ENCODE measurements at regions not wholly inside any gene's neighbourhood (a gene's known extent, or its start where the extent isn't known, plus 50 kb on each side); places are given as distances from the start of the nearest gene placed in this dataset.
"Not testable (repeated sequence)": the region's sequence is repeated elsewhere in the genome, so short reads cannot be mapped to it uniquely, and the experiment has no call there.

DNA sequence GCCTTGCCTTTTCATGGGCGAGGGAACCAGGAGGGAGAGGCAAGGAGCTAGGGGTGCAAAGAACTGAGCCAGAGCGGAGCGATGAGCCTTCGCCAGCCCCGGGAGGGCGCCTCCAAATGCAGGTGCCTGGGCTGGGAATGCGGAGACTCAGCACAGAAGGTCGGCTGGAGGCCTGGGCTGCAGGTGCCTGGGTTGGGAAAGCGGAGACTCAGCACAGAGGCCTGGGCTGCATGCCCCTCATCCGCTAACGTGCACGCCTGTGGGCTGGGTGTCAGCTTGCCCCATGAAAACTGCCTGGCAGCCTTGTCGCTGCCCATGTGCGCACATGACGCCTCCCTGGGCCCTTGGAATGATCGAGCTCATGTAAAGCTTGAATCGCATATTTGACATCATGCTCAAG lies 51.8 kb downstream of the POM121L12 start:
- DNase-seq (ENCODE audit: low spot score) = no peak

DNA sequence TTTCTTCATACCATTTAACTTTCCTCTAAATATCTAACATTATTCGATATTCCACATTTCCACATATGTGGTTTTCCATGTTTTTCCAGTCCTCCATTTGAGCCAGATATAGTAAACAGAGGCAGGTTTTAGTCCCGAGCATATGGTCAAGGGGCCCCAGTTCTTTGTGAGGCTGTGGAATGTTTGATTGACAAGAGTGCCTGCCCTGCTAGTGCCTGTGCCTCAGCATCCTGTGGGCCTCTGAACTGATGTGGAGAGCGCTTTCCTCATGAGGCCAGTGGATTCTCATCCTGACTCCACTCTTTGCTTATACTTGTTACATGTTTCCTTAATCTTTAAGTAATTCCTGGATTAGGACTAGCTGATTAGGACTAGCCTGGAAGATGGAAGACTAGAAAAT lies 58.8 kb downstream of the POM121L12 start:
- no peak for DNase-seq (ENCODE audit: low spot score)

DNA sequence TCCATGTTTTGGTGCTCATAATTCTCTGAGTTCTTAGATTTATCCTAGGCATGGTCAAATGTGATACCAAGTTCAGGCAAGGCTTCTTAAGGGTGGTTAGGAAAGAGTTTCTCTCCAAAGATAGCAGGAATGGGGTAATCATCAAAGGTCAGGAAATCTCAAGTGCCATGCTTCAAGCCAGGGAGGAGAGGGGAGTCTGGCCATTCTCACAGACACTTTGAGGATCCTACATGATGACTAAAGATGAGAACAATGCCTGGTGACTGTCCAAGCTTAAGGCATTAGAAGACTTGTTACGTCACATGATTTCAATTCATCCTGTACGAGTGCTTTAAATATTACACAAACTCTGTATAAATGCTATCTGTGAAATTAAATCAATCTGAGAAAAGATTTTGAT lies 59.4 kb downstream of the POM121L12 start:
- no peak for DNase-seq (ENCODE audit: low spot score)

DNA sequence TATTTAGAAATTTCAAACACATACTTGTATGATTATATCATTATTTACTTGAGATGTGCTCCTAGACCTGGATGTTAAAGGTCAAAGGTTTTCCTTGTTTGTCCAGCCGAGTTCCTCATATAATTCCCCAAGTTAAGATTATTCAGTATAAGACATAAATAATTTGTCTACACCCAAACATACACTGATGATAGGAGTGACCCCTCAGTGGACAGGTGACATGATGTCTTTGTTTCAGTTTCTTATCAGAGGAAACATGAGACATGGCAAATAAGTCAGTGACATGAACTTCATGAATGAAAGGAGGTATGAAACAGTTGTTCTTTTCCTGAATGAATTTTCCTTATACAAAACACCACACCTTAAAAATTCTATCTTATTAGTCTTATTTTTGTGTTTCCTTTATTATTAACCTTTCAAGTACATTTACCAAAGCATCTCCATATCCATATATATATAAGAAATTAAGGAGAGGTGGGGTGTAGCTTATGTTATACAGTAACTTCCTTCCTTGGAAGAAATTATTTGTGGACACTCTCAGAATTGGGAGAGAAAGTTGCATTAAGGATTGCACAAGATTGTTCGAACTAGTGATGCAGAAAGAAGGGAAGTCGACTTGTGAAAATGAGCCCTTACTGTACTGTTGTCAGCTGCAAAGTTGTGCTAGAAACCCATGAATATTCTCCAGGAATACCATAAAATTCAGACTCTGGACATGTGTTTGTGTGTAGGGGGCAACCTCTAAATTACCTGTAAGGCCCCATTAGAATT lies 60.5 kb downstream of the POM121L12 start:
- DNase-seq (ENCODE audit: low spot score) = no peak

DNA sequence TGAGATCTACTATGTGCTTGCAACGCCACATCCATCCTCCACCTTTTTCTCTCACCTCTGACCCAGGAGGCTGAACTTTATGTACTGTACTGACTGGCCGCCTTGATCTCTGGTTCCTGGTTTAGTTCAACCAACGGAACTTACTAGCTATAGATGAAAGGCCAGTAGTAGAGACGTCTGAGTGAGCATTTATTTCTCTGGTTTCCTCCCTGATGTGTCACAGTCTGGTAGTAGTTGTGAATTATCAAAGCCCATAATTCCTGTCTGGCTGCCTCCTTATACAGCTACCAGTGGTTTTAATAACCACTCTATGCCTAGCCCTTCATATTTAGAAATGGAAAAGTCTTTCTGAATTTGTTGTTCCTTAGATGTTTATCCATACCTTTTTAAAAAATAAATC lies 64.7 kb downstream of the POM121L12 start:
- no peak for DNase-seq (ENCODE audit: low spot score)

DNA sequence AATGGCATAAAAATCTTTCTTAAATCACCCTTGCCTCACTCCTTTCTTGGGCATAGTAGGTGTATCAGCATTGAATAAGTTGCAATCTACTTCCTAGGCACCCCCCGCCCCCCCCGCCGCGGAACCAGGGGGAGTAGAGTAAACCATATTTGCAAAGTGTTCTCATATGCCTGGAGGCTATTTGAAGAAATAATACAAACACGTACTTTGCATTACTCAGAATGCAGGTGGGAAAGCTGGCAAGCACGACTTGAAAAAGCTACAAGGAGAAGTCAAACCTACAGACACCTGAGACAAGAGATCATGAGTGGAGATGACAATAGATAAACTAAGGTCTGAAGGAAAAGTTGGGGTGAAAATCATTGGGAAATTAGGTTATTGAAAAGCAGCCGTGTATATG lies 65.6 kb downstream of the POM121L12 start:
- no peak for DNase-seq (ENCODE audit: low spot score)

DNA sequence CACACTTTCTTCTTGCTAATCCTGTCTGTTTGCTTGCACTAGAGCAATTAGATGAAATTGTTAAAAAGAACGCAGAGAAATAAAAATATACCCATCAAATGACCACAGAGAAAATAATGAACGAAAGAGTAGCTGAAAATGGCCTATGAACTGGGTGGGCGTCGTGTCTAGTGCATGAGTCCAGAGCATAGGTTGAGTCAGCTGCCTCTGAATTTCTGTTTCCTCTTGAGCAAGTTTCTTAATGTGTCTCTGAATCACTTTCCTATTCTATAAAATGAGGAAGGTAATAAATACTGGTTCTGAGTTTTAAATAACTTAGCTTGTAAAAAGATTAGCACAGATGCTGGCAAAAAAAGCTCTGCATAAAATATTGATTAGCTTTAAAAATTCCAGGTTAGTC lies 75.0 kb downstream of the POM121L12 start:
- no peak for DNase-seq (ENCODE audit: low spot score)

DNA sequence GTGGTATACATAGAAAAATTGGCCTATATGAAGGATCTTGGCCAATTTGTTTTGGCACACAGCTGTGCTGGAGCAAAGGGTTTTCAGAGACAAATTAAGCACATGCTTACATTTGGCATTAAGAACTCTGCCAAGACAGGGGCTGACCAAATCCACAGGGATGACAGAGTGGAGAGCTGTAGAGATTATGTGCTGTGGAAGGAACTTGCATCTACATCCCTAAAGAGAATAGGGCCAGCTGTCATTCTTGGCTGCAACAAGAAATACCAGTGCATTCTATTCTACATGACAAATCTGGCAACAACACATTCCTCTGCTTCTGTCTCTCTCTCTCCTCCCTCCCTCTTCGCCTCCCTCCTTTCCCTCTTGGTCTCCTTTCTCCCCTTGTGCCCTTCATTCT lies 75.6 kb downstream of the POM121L12 start:
- DNase-seq (ENCODE audit: low spot score) = no peak

DNA sequence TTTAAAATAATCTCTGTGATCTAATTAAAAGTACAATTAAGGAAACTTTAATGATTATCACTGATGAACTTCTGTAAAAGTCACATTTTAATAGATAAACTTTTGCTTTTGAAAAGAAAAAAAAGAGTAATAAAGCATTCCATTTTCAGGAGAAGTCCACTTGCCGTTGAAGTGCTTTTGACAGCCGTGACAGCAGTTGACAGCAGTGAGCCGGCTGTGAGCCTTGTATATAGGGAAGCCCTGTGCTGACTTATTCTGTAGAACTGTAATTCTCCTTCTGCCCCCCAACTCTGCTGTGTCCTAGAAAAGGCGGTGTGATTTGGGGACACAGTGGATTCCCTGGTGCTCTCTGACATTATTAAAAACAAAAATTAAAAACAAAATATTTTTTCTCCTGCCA lies 78.0 kb downstream of the POM121L12 start:
- DNase-seq (ENCODE audit: low spot score) = no peak

DNA sequence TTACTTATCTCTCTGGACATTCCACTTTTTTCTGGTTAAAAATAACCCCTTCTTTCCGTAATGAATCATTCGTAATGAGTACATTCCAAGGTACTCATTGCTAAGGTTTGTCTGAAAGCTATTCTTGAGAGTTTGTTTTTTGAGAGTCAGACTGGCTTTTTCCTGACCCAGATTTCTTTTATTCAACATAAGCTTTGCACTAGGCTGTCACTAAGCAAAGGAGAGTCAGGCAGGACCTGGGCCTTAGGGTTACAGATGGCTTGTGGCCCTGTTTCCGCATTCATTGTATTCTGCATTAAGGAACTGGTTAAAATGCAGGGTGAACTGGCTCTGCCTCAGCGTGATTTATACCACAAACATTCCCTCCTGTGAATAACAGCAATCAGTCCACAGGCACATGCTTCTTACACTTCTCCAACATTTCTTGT lies 84.1 kb downstream of the POM121L12 start:
- no peak for DNase-seq (ENCODE audit: low spot score)

DNA sequence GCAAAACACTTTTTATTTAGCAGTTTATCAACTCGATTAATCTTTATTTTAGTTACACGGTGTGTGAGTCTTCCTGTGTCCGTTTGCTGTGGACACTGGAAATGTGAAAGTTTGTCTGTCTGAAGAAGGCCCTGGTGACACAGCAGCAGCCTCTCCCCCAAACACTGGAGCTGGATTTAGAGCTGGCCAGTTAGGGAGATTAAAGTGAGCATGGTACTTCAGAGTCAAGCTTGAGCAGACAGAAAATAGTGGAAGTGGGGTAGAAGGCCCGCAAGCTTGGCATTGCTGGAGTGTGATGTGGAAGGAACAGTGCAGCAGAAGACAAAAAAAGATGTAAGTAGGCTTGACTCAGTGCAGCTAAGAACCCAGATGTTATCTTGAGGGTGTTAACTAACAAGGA lies 85.9 kb downstream of the POM121L12 start:
- DNase-seq (ENCODE audit: low spot score) = no peak

DNA sequence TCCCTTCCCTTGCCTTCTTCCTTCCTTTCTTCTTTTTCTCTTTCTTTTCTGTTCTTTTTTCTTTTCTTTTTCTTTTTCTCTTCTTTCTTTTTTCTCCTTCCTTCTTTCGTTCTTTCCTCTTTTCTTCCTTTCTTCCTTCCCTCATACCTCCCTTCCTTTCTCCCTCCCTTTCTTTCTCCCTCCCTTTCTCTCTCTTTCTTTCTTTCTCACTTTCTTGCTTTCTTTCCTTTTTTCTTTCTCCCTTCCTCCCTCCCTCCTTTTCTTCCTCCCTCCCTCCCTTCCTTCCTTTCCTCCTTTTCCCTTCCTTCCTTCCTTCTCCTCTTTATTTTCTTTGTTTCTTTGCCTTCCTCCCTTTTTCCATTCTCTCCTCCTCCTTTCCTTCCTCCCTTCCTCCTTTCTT lies 96.3 kb downstream of the POM121L12 start:
- DNase-seq (ENCODE audit: low spot score) = no peak

DNA sequence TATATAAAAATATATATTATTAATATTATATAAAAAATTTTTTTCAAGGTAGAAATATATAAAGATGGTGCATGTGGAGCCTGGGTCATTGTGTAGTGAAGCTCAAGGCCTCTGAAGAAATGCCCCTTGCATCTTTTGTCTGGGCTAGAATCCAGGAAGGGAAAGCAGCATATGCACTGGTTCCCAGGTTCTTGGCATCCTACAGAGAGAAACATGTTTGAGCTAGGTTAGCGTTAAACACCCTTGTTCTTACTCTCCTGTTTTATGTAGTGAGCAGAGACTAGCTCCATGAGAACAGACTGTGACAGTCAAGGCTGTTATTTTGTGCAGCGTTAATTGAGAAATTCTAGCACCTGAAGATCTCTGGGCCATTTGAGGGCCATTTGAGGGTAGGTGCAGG lies 116.1 kb downstream of the POM121L12 start:
- no peak for DNase-seq (ENCODE audit: low spot score)

DNA sequence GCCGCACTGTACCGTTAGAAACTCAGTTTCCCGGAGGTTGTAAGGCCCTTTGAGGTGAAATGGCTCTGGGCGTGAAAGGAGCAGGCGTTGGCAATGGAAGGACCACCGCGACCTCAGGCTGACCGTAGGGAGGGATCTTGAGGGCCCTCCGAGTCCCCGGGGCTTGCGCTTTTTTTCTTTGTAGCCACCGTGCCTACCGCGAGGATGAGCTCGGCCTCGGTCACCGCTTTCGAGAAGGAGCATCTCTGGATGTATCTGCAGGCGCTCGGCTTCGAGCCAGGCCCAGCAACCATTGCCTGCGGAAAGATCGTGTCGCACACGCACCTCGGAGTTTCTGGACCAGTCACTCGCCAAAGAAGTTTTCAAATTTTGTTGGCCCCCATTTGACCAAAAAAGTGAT lies 151.8 kb downstream of the POM121L12 start:
- not testable (repeated sequence) for DNase-seq (ENCODE audit: low spot score)

DNA sequence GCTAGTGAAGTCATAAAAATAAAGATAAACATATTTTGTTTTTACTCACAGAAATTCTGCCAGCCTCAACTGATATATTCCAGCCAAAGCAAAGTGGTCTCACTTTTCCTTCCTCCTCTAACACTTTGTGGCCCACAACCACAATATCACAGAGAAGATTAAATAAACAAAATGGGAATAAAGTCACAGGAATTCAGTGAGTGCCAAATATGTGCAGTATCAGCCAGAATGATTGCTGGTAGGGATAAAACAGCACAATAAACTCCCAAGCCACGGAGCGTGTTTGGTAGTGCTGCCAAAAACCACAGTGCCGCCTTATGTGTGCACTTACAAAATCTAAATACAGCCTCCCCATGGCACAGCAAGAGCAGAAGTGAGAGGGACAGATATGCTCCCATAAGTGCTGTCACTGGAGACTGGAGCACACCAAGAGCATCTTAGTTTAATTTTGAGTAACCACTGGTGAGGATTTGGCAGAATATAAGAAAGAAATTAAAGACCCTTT lies 155.8 kb downstream of the POM121L12 start:
- no peak for DNase-seq (ENCODE audit: low spot score)

DNA sequence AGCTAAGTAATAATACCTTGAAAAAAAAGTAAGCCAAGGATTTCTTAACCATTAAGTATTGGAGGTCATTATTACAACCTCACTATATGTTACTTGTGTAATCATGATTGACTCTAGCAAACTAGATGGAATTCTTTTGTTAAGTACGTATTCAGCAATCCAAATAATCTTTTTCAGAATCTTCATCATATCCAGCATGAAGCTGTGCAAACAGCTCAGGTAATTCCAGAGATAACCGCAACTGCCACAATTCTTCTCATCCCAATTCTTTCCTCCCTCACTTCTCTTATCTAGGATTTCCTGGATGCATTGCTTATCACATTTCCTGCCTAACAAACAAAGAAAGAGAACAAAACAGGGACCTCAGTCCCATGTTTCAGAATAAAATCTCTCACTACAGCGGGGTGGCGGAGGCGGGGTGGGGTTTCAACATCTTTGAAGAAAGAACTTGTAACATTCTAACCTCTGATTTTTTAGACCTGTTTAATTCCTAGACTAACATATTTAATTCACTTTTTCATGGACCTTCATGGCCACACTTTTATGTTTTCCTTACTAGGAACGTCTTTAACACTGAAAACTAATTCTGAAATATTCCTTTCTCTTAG lies 156.5 kb downstream of the POM121L12 start:
- DNase-seq (ENCODE audit: low spot score) = no peak

DNA sequence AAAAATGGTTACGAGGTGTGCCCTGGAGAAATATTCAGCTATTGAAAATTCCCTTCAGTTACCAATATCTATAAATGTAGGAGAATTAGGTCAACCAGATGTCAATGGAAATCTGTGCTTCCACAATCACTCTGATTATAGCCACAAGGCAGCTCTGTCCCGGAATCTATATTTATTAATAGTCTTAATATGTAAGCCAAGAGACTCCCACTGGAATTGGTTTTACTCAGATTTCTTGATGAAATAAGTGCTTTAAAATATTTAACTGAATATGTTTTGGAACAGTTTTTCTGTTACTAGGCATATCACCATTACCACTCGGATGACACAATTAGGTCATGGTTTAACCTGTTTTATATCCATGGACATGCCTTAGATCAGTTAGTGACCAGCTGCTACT lies 169.6 kb downstream of the POM121L12 start:
- no peak for DNase-seq (ENCODE audit: low spot score)

DNA sequence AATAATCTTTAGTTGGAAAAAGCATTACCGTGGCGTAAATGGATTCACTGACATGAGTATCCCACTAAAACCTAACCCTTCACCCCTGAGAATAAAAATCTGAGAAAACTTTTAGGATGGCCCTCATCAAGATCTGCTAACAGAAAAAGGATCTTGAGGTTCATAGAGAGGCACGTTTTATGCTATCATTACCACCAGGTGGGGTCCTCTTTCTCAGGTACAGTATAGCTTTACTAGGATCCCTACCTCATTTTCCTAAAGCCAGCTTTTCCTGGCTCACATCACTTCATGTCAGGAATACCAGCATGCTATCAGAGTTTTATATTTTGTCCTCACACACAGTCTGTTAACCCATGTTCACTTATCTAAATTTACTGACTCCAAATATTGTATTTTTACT lies 173.7 kb downstream of the POM121L12 start:
- DNase-seq (ENCODE audit: low spot score) = no peak

DNA sequence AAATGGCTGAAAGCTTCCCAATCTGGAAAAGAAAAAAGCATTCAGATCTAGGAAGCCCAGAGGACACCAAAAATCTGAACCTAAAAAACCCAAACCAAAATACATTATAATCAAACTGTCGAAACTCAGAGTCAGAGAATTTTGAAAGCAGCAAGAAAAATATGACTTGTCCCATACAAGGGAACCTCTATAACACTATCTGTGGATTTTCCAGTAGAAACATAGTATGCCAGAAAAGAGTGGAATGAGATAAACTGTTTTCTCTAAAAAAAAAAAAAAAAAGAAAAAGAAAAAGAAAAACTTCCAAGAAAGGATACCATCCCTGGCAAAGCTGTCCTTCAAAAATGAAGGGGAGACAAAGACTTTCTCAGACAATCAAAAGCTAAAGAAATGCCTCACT lies 179.0 kb downstream of the POM121L12 start:
- DNase-seq (ENCODE audit: low spot score) = no peak

DNA sequence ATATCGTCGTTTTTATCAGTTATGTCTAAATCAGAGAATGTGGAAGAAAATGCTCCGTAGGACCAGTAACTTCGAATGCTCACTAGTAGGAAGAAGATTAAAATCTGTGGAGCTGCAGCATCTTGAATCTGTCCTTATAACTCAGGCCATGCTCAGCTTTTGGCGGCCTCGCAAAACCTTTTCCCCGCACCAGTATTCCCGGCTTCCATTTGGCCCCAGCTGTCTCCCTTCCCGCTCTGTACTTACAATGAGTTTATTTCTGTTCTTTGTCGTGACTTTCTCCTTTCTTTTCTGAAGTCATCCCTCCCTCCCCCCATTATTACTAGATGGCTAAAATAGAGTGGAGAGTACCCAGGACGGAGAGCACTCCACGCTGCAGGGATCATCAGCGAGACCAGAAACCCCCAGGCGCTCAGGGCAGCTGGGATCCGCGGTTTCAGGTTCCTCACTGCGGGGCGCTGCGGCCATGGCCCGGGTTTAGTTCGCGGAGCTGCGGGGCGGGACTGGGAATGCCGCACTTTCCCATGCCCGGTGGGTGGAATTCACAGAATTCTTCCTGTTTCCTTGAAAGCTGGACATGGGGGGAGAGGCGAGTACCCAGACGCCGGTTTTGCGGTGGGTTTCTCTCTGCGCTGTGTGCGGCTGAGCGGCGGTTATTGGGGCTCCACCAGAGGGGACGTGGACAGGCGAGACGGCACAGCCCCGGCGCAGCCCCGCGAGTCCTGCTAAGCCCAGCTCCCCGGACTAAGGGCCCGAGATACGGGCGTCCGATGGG lies 183.5 kb downstream of the POM121L12 start:
- no peak for DNase-seq (ENCODE audit: low spot score)

DNA sequence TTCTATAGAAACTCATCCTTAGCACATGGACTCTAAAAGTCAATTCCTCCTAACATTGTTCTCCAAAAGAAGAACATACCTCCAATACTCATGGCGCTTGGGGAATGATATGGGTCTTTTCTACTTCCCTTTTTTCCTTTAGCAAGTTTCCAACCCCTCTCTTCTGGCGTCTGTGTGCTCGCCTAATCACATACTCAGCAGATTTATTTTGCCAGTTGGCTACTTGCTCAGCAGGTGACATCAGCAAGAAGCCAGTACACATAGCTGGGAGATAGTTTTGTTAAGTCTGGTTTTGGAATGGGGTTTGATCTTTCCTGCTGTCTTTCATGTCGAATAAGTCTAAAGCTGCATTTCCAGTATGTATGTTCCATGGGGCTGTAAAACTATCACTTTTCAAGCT lies 193.8 kb downstream of the POM121L12 start:
- DNase-seq (ENCODE audit: low spot score) = no peak

DNA sequence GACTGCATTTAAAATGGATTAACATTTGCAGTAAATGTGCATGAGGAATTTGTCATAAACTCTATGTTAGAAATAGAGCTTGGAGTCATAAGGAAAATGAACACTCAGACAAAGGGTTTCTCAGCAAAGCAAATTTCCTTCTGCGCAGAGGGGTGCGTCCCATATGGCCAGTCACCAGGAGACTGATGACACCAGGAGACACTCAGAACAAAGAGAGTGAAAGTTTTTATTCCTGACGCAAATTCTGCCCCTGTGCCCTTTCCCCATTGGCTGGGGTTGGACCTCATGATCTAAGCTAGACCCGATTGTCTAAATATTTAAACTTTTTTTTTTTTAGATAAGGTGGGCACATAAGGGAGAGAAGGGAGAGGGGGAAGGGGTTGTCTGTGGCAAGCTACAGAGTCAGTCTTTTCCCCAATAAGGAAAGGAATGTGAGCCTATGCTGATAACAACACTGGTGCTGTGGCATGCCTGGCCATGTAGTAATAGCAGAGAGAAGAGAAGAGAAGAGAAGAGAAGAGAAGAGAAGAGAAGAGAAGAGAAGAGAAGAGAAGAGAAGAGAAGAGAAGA lies 202.0 kb downstream of the POM121L12 start:
- no peak for DNase-seq (ENCODE audit: low spot score)
